OCI-LY1 (cell line): ENCODE measurements at regions not wholly inside any gene's neighbourhood (a gene's known extent, or its start where the extent isn't known, plus 50 kb on each side); places are given as distances from the start of the nearest gene placed in this dataset.

Experiments
- EZH2 ChIP-seq: fragments of 200-600 bp; sonication (generic), shearing (Covaris generic); IDR thresholded peaks from 2 replicates; pipeline ENCODE4 v1.8.0; 2017; ENCODE audit warnings: borderline replicate concordance, mixed run types, mild to moderate bottlenecking, antibody characterized with exemption, low read length, moderate library complexity, mixed read lengths
- TF ChIP-seq, protein P1 (sequence below): fragments of 200-600 bp; sonication (generic), shearing (Covaris generic); IDR thresholded peaks from 2 replicates; pipeline ENCODE4 v1.5.1; 2017; ENCODE audit warnings: mild to moderate bottlenecking, antibody characterized with exemption, low read length, moderate library complexity, mixed read lengths

DNA sequence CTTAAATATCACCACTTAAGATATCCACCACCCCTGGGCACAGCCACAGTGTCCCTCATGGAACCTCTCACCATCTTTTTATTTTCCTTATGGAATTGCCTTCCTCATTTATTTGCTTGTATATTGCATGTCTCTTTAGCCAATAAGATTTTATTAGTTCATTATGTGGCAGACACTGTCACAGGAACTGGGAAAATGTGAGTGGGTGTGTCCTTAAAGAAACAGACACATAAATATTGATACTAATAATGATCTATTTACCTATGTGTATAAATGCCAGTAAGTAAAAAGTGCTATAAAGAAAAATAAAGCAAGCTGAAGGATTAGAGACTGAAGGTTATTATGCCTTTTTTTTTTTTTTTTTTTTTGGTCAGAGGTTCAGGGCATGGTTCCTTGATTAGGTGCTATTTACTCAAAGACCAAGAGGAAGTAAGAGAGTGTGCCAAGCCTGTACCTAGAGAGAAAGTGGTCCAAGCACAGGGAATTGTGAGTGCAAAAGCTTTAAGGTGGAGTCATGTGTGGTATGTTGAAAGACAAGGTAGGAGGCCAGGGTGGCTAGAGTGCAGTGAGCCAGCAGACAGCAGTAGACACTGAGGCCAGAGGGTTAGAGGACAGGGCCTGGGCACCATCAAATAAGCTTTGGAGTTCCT lies 589.0 kb downstream of the USP25 start:
- TF ChIP-seq, protein P1, sequence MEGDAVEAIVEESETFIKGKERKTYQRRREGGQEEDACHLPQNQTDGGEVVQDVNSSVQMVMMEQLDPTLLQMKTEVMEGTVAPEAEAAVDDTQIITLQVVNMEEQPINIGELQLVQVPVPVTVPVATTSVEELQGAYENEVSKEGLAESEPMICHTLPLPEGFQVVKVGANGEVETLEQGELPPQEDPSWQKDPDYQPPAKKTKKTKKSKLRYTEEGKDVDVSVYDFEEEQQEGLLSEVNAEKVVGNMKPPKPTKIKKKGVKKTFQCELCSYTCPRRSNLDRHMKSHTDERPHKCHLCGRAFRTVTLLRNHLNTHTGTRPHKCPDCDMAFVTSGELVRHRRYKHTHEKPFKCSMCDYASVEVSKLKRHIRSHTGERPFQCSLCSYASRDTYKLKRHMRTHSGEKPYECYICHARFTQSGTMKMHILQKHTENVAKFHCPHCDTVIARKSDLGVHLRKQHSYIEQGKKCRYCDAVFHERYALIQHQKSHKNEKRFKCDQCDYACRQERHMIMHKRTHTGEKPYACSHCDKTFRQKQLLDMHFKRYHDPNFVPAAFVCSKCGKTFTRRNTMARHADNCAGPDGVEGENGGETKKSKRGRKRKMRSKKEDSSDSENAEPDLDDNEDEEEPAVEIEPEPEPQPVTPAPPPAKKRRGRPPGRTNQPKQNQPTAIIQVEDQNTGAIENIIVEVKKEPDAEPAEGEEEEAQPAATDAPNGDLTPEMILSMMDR: no peak
- no peak for TF ChIP-seq EZH2
